Gastroesophageal sphincter (tissue), 3 donors: ENCODE measurements at regions not wholly inside any gene's neighbourhood (a gene's known extent, or its start where the extent isn't known, plus 50 kb on each side); places are given as distances from the start of the nearest gene placed in this dataset.

ENCODE experiments used
- POLR2A ChIP-seq, 2 donors: fragments of 450-650 bp; IDR thresholded peaks; one replicate each; pipeline ENCODE4 v1.6.1; 2017; ENCODE audit warnings: antibody characterized with exemption in 2 of 2, mild to moderate bottlenecking in 2 of 2, moderate library complexity in 1 of 2
- TF ChIP-seq, protein P1 (sequence below), 4 experiments: fragments of 200-600 bp in 2 of 4; fragments of 450-650 bp in 2 of 4; sonication (generic) in 1 of 4; IDR thresholded peaks; one replicate each; pipeline ENCODE4 v1.5.1; 2017 to 2019; ENCODE audit warnings: antibody characterized with exemption in 4 of 4, mild to moderate bottlenecking in 2 of 4, moderate library complexity in 2 of 4

DNA sequence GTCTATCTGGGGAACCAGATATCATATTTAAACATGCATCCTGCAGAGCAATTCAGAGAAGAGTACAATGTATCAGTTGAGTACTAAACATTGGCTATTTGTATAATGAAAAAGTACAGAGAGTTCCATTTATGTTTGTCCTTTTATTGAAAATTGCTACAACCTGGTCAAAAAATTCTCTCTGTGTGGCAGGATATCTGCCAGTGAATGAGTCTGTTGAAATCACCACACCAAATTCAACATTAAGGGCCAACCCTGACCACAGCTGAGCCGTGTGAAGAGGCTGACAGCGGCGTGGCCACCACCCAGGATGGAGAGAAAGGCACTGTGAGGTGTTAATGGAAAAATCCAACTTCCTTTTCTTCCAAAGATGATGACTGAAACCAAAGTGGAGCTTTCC lies 422.7 kb upstream of the PIK3R1 start:
- TF ChIP-seq, protein P1, sequence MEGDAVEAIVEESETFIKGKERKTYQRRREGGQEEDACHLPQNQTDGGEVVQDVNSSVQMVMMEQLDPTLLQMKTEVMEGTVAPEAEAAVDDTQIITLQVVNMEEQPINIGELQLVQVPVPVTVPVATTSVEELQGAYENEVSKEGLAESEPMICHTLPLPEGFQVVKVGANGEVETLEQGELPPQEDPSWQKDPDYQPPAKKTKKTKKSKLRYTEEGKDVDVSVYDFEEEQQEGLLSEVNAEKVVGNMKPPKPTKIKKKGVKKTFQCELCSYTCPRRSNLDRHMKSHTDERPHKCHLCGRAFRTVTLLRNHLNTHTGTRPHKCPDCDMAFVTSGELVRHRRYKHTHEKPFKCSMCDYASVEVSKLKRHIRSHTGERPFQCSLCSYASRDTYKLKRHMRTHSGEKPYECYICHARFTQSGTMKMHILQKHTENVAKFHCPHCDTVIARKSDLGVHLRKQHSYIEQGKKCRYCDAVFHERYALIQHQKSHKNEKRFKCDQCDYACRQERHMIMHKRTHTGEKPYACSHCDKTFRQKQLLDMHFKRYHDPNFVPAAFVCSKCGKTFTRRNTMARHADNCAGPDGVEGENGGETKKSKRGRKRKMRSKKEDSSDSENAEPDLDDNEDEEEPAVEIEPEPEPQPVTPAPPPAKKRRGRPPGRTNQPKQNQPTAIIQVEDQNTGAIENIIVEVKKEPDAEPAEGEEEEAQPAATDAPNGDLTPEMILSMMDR (IDR thresholded peaks at IDR 0.05) = no peak
- TF ChIP-seq POLR2A (IDR thresholded peaks at IDR 0.05) = no peak
